GM12874 (cell line): ENCODE measurements at regions not wholly inside any gene's neighbourhood (a gene's known extent, or its start where the extent isn't known, plus 50 kb on each side); places are given as distances from the start of the nearest gene placed in this dataset.

Experiments used
- CTCF ChIP-seq: IDR thresholded peaks from 2 replicates; pipeline ENCODE4 v1.5.1; 2011; ENCODE audit warnings: low read depth, mild to moderate bottlenecking, control low read depth, low read length, moderate library complexity; ENCODE audit not compliant: insufficient read depth

DNA sequence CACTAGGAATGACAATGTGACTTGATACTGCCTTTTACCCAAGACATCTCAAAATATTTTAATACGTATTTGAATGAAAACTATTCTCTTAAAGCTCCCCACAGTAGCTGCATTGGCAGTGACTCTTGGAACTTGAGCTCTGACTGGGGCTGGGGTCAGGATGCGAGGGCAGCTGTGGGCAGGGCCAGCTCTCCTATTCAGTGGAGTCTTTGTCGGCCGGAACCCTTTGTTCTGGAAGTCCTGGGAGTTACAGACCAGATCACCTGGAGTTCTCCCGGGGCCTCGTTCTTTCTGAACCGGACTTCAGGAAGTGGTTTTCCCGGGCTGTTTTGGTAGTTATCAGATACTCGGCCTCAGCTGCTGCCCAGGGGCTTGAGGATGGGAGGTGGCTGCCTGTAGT lies 84.9 kb downstream of the NPIPB11 start:
- no peak for TF ChIP-seq CTCF

- TF ChIP-seq CTCF: no peak
Observed at GRCh38 chr16:29321000-29321393, 85.5 kb downstream of the NPIPB11 start.

DNA sequence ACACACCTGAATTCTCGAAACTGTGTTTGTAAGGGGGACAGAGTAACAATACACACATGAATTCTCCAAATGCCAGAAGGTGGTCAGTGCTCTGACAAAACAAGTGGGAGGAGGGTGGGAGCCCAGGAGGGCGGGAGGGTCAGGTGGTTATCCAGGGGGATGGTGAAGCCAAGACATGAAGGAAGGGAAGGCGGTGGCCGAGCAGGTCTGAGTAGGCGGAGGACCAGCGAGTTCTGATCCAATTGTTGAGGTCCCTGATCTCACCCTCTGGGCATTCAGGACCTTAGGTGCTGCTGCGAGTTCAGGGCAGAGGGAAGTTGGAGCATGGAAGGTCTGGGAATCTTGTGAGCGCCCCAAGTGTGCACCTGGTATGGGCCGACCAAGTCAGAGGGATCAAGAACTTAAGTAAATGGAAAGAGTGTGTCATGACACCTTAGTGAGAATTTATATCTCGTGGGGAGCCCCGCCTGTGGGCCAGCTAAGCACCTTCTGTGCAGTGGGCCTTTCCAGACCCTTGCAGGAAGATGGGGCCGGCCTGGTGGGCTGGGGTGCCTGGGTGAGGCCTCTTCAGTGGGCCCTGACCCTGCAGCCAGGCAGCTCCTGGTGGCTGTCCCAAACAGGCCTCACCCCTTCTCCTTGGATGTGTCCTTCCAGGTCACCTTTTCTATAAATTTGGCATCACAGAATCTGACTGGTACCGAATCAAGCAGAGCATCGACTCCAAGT lies 86.1 kb downstream of the NPIPB11 start:
- TF ChIP-seq CTCF: no peak

- TF ChIP-seq CTCF: no peak
Observed at GRCh38 chr16:29319726-29320125, 86.8 kb downstream of the NPIPB11 start.

DNA sequence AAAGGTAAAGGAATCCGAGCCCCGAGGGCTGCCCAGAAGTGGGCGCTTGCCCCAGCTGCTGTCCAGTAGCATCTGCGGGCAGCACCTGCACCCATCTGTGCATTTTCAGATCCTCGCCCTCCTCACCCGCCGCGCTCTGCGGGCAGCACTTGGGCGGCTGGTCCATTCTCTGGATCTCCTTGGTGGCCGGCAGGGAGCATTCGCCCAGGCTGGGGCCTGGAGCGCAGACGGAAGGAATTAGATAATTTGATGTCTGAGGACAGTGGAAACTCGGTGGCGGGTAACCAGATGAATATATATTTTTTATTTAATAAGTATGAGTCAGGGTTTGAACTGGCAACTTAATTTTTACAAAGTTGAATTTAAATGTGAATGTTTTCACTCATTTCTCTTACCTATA lies 88.5 kb downstream of the NPIPB11 start:
- TF ChIP-seq CTCF: no peak

- TF ChIP-seq CTCF: no peak
Observed at GRCh38 chr16:29317269-29317668, 89.2 kb downstream of the NPIPB11 start.

DNA sequence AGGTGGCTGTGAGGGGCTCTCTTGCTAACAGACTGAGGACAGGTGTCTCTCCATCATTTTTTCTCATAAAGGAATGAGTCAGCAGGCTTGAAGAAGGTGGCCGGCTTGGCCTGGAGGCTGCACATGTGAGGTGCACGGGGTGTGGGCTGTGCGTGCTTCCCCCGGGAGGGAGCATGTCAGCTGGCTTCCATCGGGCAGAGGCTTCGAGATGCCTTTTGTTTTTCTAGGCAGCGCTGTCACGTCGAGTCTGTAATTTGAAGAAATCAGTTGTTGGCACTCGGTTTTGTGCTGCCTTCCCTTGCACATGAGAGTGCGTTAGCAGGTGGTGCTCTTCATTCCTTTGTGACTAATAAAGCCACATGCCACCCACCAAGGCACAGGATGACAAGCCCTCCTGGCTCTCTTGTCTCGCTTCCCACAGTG lies 89.7 kb downstream of the NPIPB11 start:
- no peak for TF ChIP-seq CTCF
